Occipital lobe (tissue), 1 donor: ENCODE measurements at regions not wholly inside any gene's neighbourhood (a gene's known extent, or its start where the extent isn't known, plus 50 kb on each side); places are given as distances from the start of the nearest gene placed in this dataset.
"Not testable (repeated sequence)": the region's sequence is repeated elsewhere in the genome, so short reads cannot be mapped to it uniquely, and the experiment has no call there.

Experiments used
- DNase-seq: peaks from one replicate; lab custom pipeline; 2025; lab: John Stamatoyannopoulos, UW

DNA sequence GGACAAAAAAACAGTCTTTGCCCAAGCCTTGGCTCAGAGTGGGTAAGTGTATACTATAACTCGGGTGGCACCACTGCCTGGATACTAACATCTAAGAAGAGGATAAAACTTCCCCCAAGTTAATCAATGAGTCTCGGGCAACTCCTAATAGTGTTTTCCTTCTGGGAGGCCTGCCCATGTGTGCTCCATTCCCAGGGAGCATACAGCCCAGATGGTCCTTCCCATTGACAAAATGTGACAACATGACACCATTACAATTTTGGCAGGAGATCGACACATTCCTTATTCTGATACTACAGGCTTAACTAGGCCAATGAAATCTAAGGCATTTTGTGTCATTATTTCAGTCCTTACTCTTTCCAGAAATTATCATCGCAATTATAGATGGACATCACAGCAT is 52.7 kb upstream of the CRIM1 start:
- no peak for DNase-seq

DNA sequence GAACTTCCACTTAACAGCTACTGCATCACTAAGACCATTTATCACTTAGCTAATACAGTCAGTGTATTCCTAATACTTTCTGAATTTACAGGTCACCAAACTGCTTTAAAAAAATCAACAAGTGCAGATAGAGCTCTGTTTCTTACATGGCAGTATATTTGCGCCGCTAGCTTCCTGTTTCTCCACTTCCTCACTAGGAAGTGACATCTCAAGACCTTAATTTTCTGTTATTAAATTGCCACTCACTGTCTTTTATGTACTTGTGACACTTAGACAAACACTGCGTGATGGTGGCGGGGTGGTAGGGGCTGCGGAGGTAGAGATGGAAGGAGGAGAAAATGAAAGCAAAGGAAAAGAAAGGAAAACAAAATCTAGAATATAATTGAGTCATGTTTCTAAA is 53.7 kb upstream of the CRIM1 start:
- no peak for DNase-seq

DNA sequence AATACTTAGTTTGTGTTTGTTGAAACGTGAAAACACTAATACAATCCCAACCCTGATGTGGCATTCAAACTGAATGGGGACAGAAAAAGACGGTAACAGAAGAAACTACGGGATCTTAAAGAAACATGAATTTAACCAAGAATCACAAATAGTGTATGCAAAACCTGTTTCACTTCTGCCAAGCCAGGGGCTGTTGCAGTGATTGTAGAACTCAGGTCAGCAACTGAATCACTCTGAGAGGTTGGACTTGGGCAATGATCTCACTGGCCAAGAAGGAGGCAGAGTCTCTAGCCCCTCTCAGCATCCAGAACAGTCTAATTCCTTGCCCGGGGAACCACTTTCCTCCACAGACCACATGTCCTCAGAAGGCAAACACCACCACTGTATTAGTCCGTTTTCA is 54.9 kb upstream of the CRIM1 start:
- no peak for DNase-seq

DNA sequence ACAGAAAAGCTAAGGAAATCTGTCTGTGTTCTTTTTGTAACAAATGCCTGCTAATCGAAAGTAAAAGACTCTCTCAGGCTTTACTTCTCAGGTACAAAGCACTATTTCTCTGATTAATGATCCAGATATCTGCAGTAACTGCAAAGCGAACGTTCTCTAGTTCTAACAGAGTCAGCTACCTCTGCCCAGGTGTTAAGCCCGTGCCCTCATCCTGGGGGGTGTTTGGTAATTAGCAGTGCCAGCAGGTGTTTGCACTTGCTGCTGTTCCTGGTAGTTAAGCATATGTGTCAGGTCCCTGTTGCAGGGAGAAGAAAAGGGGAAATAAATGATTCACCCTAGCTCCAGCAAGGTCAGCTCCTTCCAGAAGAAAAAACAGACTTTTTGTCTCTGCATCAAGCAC is 58.8 kb upstream of the CRIM1 start:
- no peak for DNase-seq

DNA sequence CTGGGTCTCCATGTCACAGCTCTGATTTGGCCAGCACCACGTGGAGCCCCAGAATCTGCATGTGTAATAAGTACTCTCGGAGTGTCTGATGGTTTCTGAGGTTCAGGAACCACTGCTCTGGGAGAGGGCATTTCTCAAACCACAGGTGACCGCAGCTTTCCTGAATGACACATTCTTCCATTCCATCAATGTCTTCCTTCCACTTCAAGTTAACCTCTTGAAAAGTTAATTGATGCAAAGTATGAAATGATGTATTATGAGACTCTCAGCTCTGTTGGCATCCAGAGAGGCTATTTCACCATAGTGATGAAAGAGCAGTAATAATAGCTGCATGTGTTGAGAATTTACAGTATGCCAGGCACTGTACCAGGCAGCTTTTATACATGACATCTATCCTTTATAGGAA is 61.3 kb upstream of the CRIM1 start:
- DNase-seq, result no peak

DNA sequence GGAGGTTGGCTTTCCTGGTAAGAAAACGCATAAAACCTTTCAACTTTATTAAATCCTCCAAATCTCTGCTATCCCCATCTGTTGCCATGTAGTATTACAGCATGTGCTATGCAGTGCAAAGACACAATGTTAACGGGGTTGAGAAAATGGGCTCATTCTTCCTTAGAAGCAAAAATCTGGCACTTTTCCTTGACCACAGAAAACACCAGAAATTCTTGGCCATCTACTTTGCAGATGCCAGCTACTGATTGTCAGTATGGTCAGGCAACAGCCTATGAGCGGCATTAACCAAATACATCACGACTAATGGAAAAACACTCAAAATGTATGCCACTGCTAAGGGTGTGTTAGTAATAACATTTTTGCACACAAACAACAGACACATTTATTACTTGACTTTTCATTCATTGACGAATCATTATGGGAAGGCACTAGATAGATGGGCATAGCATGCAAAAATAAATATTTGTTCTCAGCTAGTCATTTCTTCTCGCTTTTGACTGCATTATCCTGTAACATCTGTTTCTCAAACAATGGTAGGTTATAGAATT is 65.2 kb upstream of the CRIM1 start:
- DNase-seq, result no peak

DNA sequence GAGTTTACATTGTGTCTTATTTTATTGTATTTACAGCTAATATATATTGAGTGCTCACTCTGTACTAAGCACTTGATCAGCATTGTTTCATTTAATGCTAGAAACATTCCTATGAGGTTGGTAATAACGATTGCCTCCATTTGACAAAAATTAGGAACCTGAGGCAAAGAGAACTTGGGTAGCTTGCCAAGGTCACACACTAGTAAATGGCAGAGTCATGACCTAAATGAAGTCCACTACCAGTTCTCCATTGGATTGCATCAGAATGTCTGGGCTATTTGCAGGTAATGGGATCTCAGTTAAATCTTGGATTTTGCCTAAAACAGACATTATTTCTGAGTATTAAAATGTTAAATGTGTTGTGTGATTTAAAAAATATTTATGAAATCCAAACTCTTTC is 65.8 kb upstream of the CRIM1 start:
- no peak for DNase-seq

DNA sequence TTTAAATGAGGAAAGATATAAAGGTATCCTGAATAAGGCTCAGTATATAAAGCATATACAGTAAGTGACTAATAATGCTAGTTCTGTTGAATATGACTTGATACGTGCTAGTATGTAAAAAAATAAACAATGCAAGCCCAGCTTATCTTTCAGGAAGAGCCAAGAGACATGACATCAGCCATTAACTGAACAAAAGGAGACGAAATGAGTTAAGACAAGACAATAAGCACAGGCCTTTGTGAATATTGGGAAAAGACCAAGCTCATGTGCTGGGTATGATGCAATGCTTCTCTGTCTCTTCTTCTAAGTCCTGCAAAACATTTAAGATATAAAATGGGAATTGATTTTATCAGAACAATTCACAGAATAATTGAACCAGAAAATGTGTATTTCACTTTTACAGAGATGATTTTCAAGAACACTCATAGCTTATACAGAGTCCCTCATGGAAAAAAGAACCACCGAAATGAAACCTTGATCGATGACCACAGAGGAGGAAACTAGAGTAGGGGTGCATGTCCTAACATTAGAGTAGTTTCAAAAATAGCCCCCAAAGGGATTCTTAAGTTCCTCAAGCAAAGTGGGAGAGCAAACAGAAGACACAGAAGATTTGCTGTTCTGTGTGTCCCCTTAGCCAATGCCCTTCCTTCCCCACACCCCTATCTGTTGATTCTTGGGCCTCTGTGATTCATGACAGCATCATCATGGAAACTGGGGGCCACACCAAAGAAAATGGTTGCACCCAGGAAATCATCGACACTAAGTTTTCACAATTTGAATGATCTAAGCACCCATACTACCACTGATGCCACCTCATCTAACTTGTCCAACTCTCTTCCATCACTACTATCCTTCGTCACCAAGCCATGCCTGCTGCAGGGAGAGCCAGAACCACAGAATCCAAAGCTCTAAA is 68.0 kb upstream of the CRIM1 start:
- DNase-seq, result no peak

DNA sequence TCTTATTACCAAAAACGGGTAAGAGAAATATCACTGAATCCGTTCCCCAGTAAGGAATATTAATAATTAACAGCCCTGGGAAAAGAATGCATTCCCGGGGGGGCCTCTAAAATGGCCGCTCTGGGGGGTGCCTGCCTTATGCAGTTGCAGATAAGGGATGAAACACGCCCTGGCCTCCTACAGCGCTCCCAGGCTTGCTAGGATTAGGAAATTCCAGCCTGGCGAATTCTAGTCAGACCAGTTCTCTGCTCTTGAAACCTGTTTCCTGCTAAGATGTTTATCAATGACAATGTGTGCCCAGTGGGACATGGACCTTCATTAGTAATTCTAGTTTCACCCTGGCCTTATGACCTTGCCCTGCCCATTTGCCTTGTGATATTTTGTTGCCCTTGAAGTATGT is 76.1 kb upstream of the CRIM1 start:
- not testable (repeated sequence) for DNase-seq

DNA sequence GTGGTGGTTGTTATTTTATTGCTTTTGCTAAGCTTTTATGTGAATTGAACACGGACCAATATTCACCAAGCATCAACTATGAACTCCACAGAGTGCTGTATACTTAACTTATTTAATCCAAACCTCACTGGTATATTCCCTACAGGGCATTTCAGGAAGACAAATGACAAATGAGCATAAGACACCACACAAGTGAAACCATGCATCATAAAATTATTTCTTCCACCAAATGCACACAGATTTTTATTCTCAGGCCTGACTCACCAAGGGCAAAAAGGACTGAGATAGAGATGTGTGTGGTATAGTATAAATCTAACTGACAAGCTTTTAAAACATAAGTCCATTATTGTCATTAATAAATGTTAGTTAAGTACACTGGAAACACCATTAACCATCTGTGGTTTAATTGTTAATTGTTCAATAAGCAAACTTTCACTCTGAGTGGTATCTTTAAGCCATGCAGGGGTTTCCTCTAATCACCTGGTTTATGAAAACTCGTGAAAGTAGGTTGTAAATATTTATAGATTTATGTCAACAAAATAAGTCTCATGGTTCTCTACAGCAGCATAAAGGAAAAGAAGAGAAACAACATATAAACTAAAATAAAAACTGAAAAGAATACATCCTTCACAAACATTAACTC is 77.6 kb upstream of the CRIM1 start:
- no peak for DNase-seq

DNA sequence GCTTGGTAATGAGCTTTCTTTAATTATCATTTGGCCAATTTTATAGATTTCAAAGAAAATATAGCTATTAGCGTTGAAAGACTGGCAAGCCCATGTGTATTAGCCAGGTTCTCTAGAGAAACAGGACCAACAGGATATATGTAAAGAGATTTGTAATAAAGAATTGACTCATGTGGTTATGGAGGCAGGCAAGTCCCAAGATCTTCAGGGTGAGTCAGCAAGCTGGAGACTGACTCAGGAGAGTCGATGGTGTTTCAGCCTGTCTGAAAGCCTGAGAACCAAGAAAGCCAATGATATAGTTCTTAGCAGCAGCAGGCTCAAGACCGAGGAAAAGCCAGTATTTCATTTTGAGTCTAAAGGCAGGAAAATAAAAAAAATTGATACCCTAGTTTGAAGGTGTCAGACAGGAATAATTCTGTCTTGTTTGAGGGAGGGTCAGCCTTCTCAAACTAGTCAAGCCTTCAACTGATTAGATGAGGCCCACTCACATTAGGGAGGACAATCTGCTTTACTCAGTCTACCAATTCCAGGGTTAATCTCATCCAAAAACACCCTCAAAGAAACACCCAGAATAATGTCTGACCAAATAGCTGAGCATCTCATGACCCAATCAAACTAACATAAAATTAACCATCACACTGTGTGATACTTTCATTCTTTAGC is 78.3 kb upstream of the CRIM1 start:
- no peak for DNase-seq

DNA sequence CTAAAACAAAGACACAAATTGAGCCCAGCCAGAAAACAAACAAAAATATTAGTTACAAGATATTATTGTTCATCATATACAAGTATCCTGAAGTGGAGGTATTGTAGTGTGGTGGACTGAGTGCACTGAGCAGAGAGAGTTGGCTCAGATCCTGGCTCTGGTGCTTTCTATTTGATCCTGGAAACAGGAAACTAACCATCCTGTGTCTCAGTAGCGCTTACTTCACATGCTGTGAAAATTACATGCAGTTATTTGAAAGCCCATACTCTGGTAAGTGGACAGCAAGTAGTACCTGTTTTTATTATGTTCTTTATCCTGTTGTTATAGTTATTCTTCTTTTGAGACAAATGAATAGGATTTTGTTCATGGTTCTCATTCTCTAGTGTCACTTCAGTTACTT is 84.3 kb upstream of the CRIM1 start:
- no peak for DNase-seq

DNA sequence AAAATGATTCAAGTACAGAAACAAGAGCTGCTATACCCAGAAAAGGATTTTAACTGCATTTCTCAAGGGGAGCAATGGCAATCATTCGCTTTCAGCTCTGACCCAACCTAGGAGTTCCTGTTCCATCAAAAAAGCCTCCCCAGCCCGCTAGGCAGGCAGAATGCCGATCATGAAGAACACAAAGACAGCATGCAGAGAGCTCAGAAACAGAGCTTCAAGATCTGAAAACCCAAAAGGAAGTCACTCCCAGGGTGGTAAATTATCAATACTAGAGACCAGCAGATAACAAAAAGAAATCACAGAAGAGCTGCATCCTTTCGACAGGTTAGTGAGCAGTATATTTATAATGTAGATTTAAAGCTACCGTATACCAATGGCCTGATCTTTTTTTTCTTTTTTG is 84.8 kb upstream of the CRIM1 start:
- DNase-seq, result no peak

DNA sequence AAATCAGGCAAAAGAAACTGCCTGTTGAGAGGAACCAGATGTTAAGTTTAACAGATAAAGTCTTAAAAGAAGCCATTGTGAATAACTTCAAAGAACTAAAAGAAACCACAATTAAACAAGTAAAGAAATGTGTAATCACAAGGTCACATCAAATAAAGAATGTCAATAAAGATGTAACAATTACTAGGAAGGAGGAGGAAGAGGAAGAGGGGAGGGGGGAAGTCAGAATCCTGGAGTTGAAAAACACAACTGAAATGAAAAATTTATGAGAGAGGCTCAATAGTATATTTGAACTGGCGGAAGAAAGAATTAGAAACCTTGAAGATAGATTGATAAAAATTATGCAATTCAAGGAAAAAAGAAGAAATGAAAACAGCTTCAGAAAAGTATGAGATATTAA is 88.4 kb upstream of the CRIM1 start:
- no peak for DNase-seq

DNA sequence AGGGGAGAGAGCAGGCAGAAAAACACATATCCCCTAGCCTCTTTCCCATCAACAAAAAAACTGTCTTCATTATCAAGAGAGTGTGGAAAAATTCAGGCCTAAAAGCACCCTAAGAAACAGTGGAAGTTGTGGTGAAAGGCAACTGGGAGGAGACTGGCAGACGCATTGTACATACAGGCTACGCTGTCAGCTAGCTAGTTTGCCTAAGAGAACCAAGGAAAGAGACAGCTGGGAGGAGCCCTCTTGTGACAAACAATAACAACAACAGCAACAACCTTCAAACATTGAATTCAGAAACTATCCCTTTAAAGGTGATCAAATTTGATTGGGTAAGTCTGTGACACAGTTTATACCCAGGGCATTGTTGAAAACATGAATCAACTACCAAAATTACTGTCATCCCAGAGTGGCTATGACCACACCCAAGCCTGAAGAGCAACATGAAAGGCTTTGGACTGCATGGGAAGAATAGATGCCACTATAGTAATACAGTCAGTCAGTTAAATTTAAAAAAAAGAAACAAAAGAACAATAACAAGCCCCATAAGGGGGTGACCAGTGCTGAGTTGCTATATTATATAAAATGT is 88.9 kb upstream of the CRIM1 start:
- DNase-seq, result no peak

DNA sequence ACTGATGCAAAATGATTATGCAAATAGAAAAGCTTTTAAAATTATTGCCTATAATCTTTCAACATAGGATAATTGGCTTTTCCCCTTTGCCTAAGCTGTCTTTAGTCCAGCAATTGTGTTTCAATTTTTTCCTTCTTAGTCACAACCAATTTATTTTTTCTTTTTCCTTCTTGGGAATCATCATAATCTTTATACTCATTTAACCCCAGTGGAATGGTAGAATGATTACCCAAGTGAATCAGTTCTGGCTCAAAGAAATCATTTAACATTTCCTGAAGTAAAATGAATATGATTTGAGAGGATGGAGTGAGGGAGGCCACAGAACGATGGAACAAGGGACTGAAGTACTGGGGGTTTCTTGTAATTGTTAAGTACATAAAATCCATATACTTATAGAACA is 93.0 kb upstream of the CRIM1 start:
- no peak for DNase-seq

DNA sequence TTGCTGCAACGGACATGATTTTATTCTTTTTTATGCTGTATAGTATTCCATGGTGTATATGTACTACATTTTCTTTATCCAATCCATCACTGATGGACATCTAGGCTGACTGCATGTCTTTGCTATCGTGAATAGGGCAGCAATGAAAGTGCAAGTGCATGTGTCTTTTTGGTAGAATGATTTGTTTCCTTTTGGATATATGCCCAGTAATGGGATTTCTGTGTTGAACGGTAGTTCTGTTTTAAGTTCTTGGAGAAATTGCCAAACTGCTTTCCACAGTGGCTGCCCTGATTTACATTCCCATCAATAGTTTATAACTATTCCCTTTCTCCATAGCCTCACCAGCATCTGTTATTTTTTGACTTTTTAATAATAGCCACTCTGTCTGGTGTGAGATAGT is 99.7 kb upstream of the CRIM1 start:
- no peak for DNase-seq

DNA sequence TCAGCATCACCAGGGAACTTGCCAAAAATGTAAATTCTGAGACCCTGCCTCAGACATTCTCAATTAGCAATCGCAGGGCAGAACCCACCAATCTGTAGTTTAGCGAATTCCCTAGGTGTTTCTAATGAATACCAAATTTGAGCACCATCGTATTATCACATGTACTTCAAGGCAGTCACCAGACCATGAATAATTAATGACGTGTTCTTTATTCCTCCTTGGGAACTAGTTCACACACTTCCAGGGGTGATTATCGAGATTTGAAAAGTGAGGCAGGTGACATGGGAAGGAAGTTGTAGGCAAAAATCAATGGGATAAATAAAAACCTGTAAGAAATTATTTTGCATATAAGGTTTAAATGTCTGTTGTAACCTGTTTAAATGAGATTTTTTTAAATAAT is 102.5 kb upstream of the CRIM1 start:
- DNase-seq, result no peak

DNA sequence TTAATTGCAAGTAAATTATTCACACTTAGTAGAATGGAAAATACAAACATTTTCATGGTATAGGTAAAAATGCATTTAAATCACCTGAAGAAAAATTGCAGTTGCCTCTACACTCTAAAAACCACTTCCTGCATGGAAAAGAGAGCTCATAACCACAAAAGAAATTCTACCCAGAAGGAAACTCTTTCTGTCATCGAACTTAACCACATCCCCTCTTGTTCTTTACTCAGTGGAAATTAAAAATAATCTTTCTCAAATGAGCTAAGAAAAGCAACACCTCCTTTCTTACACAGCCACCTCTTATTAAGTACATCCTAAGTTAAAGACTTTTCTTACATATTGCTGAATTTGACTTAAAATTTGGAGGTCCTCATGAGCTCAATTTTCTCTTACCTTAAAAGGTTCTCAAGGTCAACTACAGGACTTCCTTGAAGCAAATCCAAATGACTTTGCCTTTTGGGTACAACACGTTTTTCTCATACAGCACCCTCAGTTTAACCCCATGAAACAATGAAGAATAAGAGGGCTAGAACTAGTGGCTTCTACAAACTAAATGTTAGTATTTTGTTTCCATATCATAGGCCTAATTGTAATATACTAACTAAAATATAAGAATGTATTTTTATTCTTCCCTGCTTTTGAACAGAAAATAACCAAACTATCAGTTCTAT is 109.1 kb upstream of the CRIM1 start:
- DNase-seq, result no peak

DNA sequence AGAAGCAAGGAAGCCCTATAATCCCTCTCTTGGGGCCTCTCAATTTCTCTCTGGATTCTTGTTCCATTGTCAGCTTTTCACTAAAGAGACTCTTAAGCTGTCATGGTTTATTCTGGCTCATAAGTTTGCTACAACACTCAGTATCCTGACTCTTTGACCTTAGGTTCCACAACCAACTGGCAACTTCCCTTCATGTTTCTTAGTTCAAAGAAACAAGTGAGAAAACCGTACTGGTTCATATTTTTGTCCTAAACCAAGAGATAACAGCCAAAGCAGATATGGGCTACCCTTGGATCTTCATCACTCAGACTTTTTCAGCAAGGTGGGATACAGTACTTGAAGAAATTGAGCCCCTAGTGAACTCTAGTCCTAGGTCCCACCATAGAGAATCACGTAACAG is 109.9 kb upstream of the CRIM1 start:
- DNase-seq, result no peak

DNA sequence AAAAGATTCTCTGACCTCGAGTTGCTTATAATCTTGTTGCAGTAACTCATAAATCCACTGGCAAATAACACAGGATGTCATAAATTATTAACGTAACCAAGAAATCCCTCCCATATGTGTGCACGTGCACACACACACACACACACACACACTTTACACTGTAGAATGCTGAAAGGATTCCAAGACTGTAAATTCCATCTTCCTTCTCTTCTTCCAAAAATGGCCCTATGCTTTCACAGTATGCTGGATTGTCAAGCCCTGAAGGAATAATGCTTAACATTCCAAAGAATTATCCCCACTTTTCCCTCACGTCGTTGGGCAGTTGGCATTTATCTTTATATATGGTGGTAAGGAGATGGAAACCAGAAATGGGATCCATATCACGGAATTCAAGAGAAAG is 117.5 kb upstream of the CRIM1 start:
- DNase-seq, result no peak
